HEK293 (cell line): ENCODE measurements at regions not wholly inside any gene's neighbourhood (a gene's known extent, or its start where the extent isn't known, plus 50 kb on each side); places are given as distances from the start of the nearest gene placed in this dataset.

Experiments used
- CTCF ChIA-PET: fragments of 350-600 bp; formaldehyde crosslinking; extraction: SDS; loops from one replicate; lab custom pipeline; 2021; ENCODE audit warnings: antibody characterized with exemption; lab: Yijun Ruan, JAX
- POLR2A ChIA-PET: fragments of 300-600 bp; formaldehyde crosslinking; extraction: SDS; loops from one replicate; lab custom pipeline; 2020; ENCODE audit warnings: antibody characterized with exemption, inconsistent platforms; lab: Yijun Ruan, JAX
- H3K27ac ChIP-seq: fragments of 200-500 bp; sonication (Bioruptor generic); 2 replicates; pipeline ENCODE4 v1.5.1; 2014; ENCODE audit warnings: low read depth, low read length, control low read depth, inconsistent platforms; ENCODE audit errors: extremely low read depth
- H3K36me3 ChIP-seq, 2 experiments: fragments of 200-500 bp in 1 of 2; sonication (Bioruptor generic) in 1 of 2; 1 replicate in 1 of 2; 2 replicates in 1 of 2; pipeline ENCODE4 v1.5.1; 2014 to 2017; ENCODE audit warnings: inconsistent platforms in 2 of 2, low read length in 2 of 2; ENCODE audit not compliant: control insufficient read depth in 2 of 2, insufficient read depth in 1 of 2
- H3K4me1 ChIP-seq: fragments of 200-500 bp; sonication (Bioruptor generic); 2 replicates; pipeline ENCODE4 v1.5.1; 2014; ENCODE audit warnings: mild to moderate bottlenecking, low read length, inconsistent platforms; ENCODE audit not compliant: control insufficient read depth, insufficient read depth
- H3K4me3 ChIP-seq: 2 replicates; pipeline ENCODE4 v1.5.1; 2011; ENCODE audit warnings: low read depth, mild to moderate bottlenecking, control low read depth, low read length, moderate library complexity
- H3K9me3 ChIP-seq: fragments of 200-500 bp; sonication (Bioruptor generic); 2 replicates; pipeline ENCODE4 v1.5.1; 2014; ENCODE audit warnings: low read depth, low read length, inconsistent platforms; ENCODE audit not compliant: control insufficient read depth, insufficient read depth
- AEBP2 ChIP-seq: fragments of 450-650 bp; formaldehyde crosslinking; IDR thresholded peaks from 2 replicates; pipeline ENCODE4 v1.5.1; 2016; ENCODE audit warnings: missing biosample characterization, missing genetic modification characterization, borderline replicate concordance
- EGR2 ChIP-seq: fragments of 450-650 bp; formaldehyde crosslinking; IDR thresholded peaks from 2 replicates; pipeline ENCODE4 v1.5.1; 2016; ENCODE audit warnings: low read depth, missing biosample characterization, missing genetic modification characterization
- GLI4 ChIP-seq: fragments of 450-650 bp; formaldehyde crosslinking; IDR thresholded peaks from 2 replicates; pipeline ENCODE4 v1.5.1; 2016; ENCODE audit warnings: missing biosample characterization, missing genetic modification characterization
- HOXD13 ChIP-seq: sonication (generic); formaldehyde crosslinking; IDR thresholded peaks from 2 replicates; pipeline ENCODE4 v1.8.0; 2022; ENCODE audit warnings: missing genetic modification reagents, borderline replicate concordance
- KLF10 ChIP-seq: fragments of 450-650 bp; IDR thresholded peaks from 2 replicates; pipeline ENCODE4 v1.5.1; 2018; ENCODE audit warnings: missing biosample characterization, mild to moderate bottlenecking, missing genetic modification characterization
- SCRT2 ChIP-seq: fragments of 450-650 bp; formaldehyde crosslinking; IDR thresholded peaks from 2 replicates; pipeline ENCODE4 v1.5.1; 2016; ENCODE audit warnings: missing biosample characterization, missing genetic modification characterization
- ZBTB20 ChIP-seq: fragments of 450-650 bp; formaldehyde crosslinking; IDR thresholded peaks from 2 replicates; pipeline ENCODE4 v1.5.1; 2016; ENCODE audit warnings: missing biosample characterization, missing genetic modification characterization
- ZBTB7A ChIP-seq: fragments of 450-650 bp; formaldehyde crosslinking; IDR thresholded peaks from 2 replicates; pipeline ENCODE4 v1.5.1; 2016; ENCODE audit warnings: low read depth, missing biosample characterization, missing genetic modification characterization
- ZFHX2 ChIP-seq: fragments of 450-650 bp; formaldehyde crosslinking; conservative IDR thresholded peaks from 2 replicates; pipeline ENCODE4 v1.5.1; 2016; ENCODE audit warnings: missing biosample characterization, missing genetic modification characterization
- ZFP3 ChIP-seq: fragments of 450-650 bp; formaldehyde crosslinking; IDR thresholded peaks from 2 replicates; pipeline ENCODE4 v1.5.1; 2016; ENCODE audit warnings: low read depth, missing biosample characterization, missing genetic modification characterization
- ZFP37 ChIP-seq: fragments of 450-650 bp; formaldehyde crosslinking; IDR thresholded peaks from 2 replicates; pipeline ENCODE4 v1.5.1; 2016; ENCODE audit warnings: missing biosample characterization, missing genetic modification characterization
- ZFP69B ChIP-seq: fragments of 450-650 bp; formaldehyde crosslinking; IDR thresholded peaks from 2 replicates; pipeline ENCODE4 v1.5.1; 2016; ENCODE audit warnings: missing biosample characterization, missing genetic modification characterization
- ZIC2 ChIP-seq: fragments of 450-650 bp; formaldehyde crosslinking; IDR thresholded peaks from 2 replicates; pipeline ENCODE4 v1.5.1; 2016; ENCODE audit warnings: missing biosample characterization, missing genetic modification characterization
- ZNF121 ChIP-seq: fragments of 450-650 bp; formaldehyde crosslinking; IDR thresholded peaks from 2 replicates; pipeline ENCODE4 v1.5.1; 2016; ENCODE audit warnings: missing biosample characterization, missing genetic modification characterization
- ZNF146 ChIP-seq: fragments of 450-650 bp; formaldehyde crosslinking; IDR thresholded peaks from 2 replicates; pipeline ENCODE4 v1.5.1; 2016; ENCODE audit warnings: missing biosample characterization, missing genetic modification characterization
- ZNF155 ChIP-seq: fragments of 450-650 bp; formaldehyde crosslinking; IDR thresholded peaks from 2 replicates; pipeline ENCODE4 v1.5.1; 2016; ENCODE audit warnings: missing biosample characterization, missing genetic modification characterization
- ZNF157 ChIP-seq: fragments of 450-650 bp; formaldehyde crosslinking; IDR thresholded peaks from 2 replicates; pipeline ENCODE4 v1.5.1; 2016; ENCODE audit warnings: missing biosample characterization, missing genetic modification characterization
- ZNF16 ChIP-seq: fragments of 450-650 bp; formaldehyde crosslinking; IDR thresholded peaks from 2 replicates; pipeline ENCODE4 v1.5.1; 2016; ENCODE audit warnings: low read depth, missing biosample characterization, missing genetic modification characterization
- ZNF302 ChIP-seq: fragments of 450-650 bp; formaldehyde crosslinking; IDR thresholded peaks from 2 replicates; pipeline ENCODE4 v1.5.1; 2016; ENCODE audit warnings: missing biosample characterization, missing genetic modification characterization, low read depth
- ZNF341 ChIP-seq: fragments of 450-650 bp; formaldehyde crosslinking; IDR thresholded peaks from 2 replicates; pipeline ENCODE4; 2016; ENCODE audit warnings: low read depth, missing biosample characterization, missing genetic modification characterization
- ZNF37A ChIP-seq: fragments of 450-650 bp; IDR thresholded peaks from 2 replicates; pipeline ENCODE4 v1.5.1; 2018; ENCODE audit warnings: missing biosample characterization, missing genetic modification characterization
- ZNF48 ChIP-seq: fragments of 450-650 bp; formaldehyde crosslinking; IDR thresholded peaks from 2 replicates; pipeline ENCODE4 v1.5.1; 2016; ENCODE audit warnings: missing biosample characterization, missing genetic modification characterization
- ZNF510 ChIP-seq: fragments of 450-650 bp; formaldehyde crosslinking; IDR thresholded peaks from 2 replicates; pipeline ENCODE4 v1.5.1; 2018; ENCODE audit warnings: mild to moderate bottlenecking, missing genetic modification characterization, missing biosample characterization; ENCODE audit not compliant: insufficient replicate concordance
- ZNF521 ChIP-seq: fragments of 450-650 bp; formaldehyde crosslinking; IDR thresholded peaks from 2 replicates; pipeline ENCODE4 v1.5.1; 2017; ENCODE audit warnings: missing biosample characterization, mild to moderate bottlenecking, missing genetic modification characterization
- ZNF548 ChIP-seq: fragments of 450-650 bp; formaldehyde crosslinking; IDR thresholded peaks from 2 replicates; pipeline ENCODE4 v1.5.1; 2016; ENCODE audit warnings: missing biosample characterization, missing genetic modification characterization
- ZNF639 ChIP-seq: fragments of 450-650 bp; formaldehyde crosslinking; IDR thresholded peaks from 2 replicates; pipeline ENCODE4 v1.5.1; 2016; ENCODE audit warnings: missing biosample characterization, missing genetic modification characterization
- ZNF664 ChIP-seq: fragments of 450-650 bp; formaldehyde crosslinking; IDR thresholded peaks from 2 replicates; pipeline ENCODE4 v1.5.1; 2016; ENCODE audit warnings: missing biosample characterization, missing genetic modification characterization
- ZNF837 ChIP-seq: fragments of 450-650 bp; formaldehyde crosslinking; IDR thresholded peaks from 2 replicates; pipeline ENCODE4 v1.5.1; 2016; ENCODE audit warnings: missing biosample characterization, missing genetic modification characterization
- TF ChIP-seq, protein P1 (sequence below): fragments of 450-650 bp; formaldehyde crosslinking; IDR thresholded peaks from 2 replicates; pipeline ENCODE4 v1.5.1; 2016; ENCODE audit warnings: missing biosample characterization, missing genetic modification characterization
- TF ChIP-seq, protein P2 (sequence below): fragments of 450-650 bp; formaldehyde crosslinking; IDR thresholded peaks from 2 replicates; pipeline ENCODE4 v1.5.1; 2017; ENCODE audit warnings: missing biosample characterization, mild to moderate bottlenecking, missing genetic modification characterization, moderate library complexity

DNA sequence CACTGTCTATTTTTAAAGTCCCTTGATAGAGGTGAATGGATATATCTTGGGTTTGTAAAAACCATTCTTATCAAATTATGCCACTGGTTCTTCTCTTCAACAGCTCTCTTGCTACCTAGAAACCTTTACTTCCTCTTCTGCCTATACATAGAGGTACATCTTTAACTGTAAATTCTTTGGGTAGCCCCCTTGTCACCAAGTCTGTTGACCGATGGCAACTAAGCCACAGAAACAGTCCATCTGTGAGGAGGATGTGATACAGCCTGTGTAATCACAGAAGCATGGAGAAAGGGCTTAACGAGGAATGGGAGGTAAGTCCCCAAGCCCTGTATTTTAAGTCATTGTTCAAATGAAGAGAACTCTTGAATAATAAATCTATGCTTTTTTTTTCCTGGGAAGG lies 246.5 kb upstream of the MDFIC2 start:
- H3K27ac ChIP-seq, result no peak overlapping the region
- no peaks in the 10 kb centered on the region for H3K9me3 ChIP-seq
- H3K36me3 ChIP-seq, result no peaks in the 10 kb centered on the region
- TF ChIP-seq ZNF16 (tag by site-specific recombination) (no peak), HOXD13 (CRISPR knock-in tag) (no peak), ZNF146 (tag by site-specific recombination) (no peak), ZNF302 (tag by site-specific recombination) (no peak), ZNF639 (tag by site-specific recombination) (no peak), ZNF121 (tag by site-specific recombination) (no peak), AEBP2 (tag by site-specific recombination) (no peak), ZBTB7A (tag by site-specific recombination) (no peak), ZNF837 (no peak), ZNF521 (tag by site-specific recombination) (no peak), ZNF48 (no peak), ZNF341 (no peak), ZNF548 (tag by site-specific recombination) (no peak), ZFHX2 (no peak)
- ChIA-PET POLR2A (no interaction called here), CTCF (no interaction called here)
- no peaks in the 10 kb centered on the region for H3K4me1 ChIP-seq
- H3K4me3 ChIP-seq, result no peak overlapping the region

- ChIA-PET POLR2A (no interaction called here), CTCF (no interaction called here)
- Histone ChIP-seq H3K36me3 (no peaks in the 10 kb centered on the region), H3K4me1 (no peaks in the 10 kb centered on the region), H3K27ac (no peak overlapping the region), H3K9me3 (no peaks in the 10 kb centered on the region), H3K4me3 (no peak overlapping the region)
- no peak for TF ChIP-seq ZFP69B (tag by site-specific recombination)
- TF ChIP-seq ZNF664 (tag by site-specific recombination), result no peak
- TF ChIP-seq, protein P1, sequence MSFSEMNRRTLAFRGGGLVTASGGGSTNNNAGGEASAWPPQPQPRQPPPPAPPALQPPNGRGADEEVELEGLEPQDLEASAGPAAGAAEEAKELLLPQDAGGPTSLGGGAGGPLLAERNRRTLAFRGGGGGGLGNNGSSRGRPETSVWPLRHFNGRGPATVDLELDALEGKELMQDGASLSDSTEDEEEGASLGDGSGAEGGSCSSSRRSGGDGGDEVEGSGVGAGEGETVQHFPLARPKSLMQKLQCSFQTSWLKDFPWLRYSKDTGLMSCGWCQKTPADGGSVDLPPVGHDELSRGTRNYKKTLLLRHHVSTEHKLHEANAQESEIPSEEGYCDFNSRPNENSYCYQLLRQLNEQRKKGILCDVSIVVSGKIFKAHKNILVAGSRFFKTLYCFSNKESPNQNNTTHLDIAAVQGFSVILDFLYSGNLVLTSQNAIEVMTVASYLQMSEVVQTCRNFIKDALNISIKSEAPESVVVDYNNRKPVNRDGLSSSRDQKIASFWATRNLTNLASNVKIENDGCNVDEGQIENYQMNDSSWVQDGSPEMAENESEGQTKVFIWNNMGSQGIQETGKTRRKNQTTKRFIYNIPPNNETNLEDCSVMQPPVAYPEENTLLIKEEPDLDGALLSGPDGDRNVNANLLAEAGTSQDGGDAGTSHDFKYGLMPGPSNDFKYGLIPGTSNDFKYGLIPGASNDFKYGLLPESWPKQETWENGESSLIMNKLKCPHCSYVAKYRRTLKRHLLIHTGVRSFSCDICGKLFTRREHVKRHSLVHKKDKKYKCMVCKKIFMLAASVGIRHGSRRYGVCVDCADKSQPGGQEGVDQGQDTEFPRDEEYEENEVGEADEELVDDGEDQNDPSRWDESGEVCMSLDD (tag by site-specific recombination), result no peak
These were observed 245.5 kb upstream of the MDFIC2 start for GRCh38 chr3:70557976-70558375.

DNA sequence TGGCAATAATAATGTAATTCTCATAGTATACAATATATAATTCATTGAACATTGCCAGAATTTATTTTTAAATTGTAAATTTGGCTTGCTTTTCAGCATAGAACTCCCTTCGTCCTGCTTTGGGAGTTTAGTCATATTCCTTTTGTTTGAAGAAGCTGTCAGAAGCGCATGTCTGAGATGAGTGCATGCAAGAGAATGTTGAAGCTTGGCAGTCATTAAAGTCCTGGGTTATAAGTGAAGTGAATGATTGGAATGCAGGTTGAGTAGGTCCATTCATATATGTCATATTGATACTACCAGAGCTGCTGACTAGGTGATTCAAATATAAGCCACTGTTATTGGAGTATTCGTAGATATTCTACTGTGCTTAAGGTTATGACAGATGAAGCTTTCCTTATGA lies 243.6 kb upstream of the MDFIC2 start:
- POLR2A ChIA-PET, result no interaction called here
- CTCF ChIA-PET, result no interaction called here
- no peak for TF ChIP-seq ZBTB20 (tag by site-specific recombination)
- TF ChIP-seq ZNF155, result no peak
- no peak for TF ChIP-seq GLI4 (tag by site-specific recombination)
- no peak for TF ChIP-seq ZNF157 (tag by site-specific recombination)
- no peak for TF ChIP-seq ZIC2 (tag by site-specific recombination)
- no peak for TF ChIP-seq ZNF510
- no peak for TF ChIP-seq ZNF37A (tag by site-specific recombination)
- TF ChIP-seq, protein P2, sequence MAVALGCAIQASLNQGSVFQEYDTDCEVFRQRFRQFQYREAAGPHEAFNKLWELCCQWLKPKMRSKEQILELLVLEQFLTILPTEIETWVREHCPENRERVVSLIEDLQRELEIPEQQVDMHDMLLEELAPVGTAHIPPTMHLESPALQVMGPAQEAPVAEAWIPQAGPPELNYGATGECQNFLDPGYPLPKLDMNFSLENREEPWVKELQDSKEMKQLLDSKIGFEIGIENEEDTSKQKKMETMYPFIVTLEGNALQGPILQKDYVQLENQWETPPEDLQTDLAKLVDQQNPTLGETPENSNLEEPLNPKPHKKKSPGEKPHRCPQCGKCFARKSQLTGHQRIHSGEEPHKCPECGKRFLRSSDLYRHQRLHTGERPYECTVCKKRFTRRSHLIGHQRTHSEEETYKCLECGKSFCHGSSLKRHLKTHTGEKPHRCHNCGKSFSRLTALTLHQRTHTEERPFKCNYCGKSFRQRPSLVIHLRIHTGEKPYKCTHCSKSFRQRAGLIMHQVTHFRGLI (tag by site-specific recombination), result no peak
- TF ChIP-seq KLF10, result no peak
- TF ChIP-seq EGR2 (tag by site-specific recombination), result no peak
- no peak for TF ChIP-seq ZFP37 (tag by site-specific recombination)
- TF ChIP-seq SCRT2 (tag by site-specific recombination), result no peak
- no peak for TF ChIP-seq ZFP3 (tag by site-specific recombination)

More for the DNA sequence above, 243.6 kb upstream of the MDFIC2 start:
- Histone ChIP-seq H3K9me3 (no peaks in the 10 kb centered on the region), H3K4me1 (no peaks in the 10 kb centered on the region), H3K36me3 (no peaks in the 10 kb centered on the region), H3K27ac (no peak overlapping the region), H3K4me3 (no peak overlapping the region)
